ENCODE measurements at regions not wholly inside any gene's neighbourhood (a gene's known extent, or its start where the extent isn't known, plus 50 kb on each side); places are given as distances from the start of the nearest gene placed in this dataset.

- TF ChIP-seq SIN3A (IDR thresholded peaks at IDR 0.05; ENCODE audit: borderline replicate concordance, insufficient read depth, low read length) (no peak), REST (IDR thresholded peaks at IDR 0.05; ENCODE audit: insufficient read depth in 1 of 2, low read depth in 2 of 2, low read length in 2 of 2) (no peak), TAF1 (IDR thresholded peaks at IDR 0.05; ENCODE audit: borderline replicate concordance, insufficient read depth, low read length) (no peak), FOXP2 (optimal IDR thresholded peaks at IDR 0.05; ENCODE audit: borderline replicate concordance, extremely low read depth, extremely low read length, insufficient read depth) (no peak), POLR2AphosphoS5 (IDR thresholded peaks at IDR 0.05; ENCODE audit: low read depth, low read length) (no peak)
These were observed 169.0 kb downstream of the NRIP1 start for GRCh38 chr21:14895792-14896191.

- TF ChIP-seq FOXP2 (optimal IDR thresholded peaks at IDR 0.05; ENCODE audit: borderline replicate concordance, extremely low read depth, extremely low read length, insufficient read depth) = no peak
- no peak for TF ChIP-seq REST (IDR thresholded peaks at IDR 0.05; ENCODE audit: insufficient read depth in 1 of 2, low read depth in 2 of 2, low read length in 2 of 2)
- TF ChIP-seq TAF1 (IDR thresholded peaks at IDR 0.05; ENCODE audit: borderline replicate concordance, insufficient read depth, low read length) = no peak
- TF ChIP-seq SIN3A (IDR thresholded peaks at IDR 0.05; ENCODE audit: borderline replicate concordance, insufficient read depth, low read length) = no peak
- no peak for TF ChIP-seq POLR2AphosphoS5 (IDR thresholded peaks at IDR 0.05; ENCODE audit: low read depth, low read length)
These were observed 174.7 kb downstream of the NRIP1 start for GRCh38 chr21:14890141-14890540.

- TF ChIP-seq FOXP2 (optimal IDR thresholded peaks at IDR 0.05; ENCODE audit: borderline replicate concordance, extremely low read depth, extremely low read length, insufficient read depth) (no peak), TAF1 (IDR thresholded peaks at IDR 0.05; ENCODE audit: borderline replicate concordance, insufficient read depth, low read length) (no peak), POLR2AphosphoS5 (IDR thresholded peaks at IDR 0.05; ENCODE audit: low read depth, low read length) (no peak), REST (IDR thresholded peaks at IDR 0.05; ENCODE audit: insufficient read depth in 1 of 2, low read depth in 2 of 2, low read length in 2 of 2) (no peak), SIN3A (IDR thresholded peaks at IDR 0.05; ENCODE audit: borderline replicate concordance, insufficient read depth, low read length) (no peak)
These were observed 175.6 kb downstream of the NRIP1 start for GRCh38 chr21:14889080-14889810.

GRCh38 chr21:14888202-14888601, 176.6 kb downstream of the NRIP1 start:
- TF ChIP-seq REST (IDR thresholded peaks at IDR 0.05; ENCODE audit: insufficient read depth in 1 of 2, low read depth in 2 of 2, low read length in 2 of 2) (no peak), POLR2AphosphoS5 (IDR thresholded peaks at IDR 0.05; ENCODE audit: low read depth, low read length) (no peak), SIN3A (IDR thresholded peaks at IDR 0.05; ENCODE audit: borderline replicate concordance, insufficient read depth, low read length) (no peak)

GRCh38 chr21:14886001-14886400, 178.8 kb downstream of the NRIP1 start:
- TF ChIP-seq TAF1 (IDR thresholded peaks at IDR 0.05; ENCODE audit: borderline replicate concordance, insufficient read depth, low read length) = no peak
- no peak for TF ChIP-seq REST (IDR thresholded peaks at IDR 0.05; ENCODE audit: insufficient read depth in 1 of 2, low read depth in 2 of 2, low read length in 2 of 2)
- no peak for TF ChIP-seq SIN3A (IDR thresholded peaks at IDR 0.05; ENCODE audit: borderline replicate concordance, insufficient read depth, low read length)
- TF ChIP-seq POLR2AphosphoS5 (IDR thresholded peaks at IDR 0.05; ENCODE audit: low read depth, low read length) = no peak
- no peak for TF ChIP-seq FOXP2 (optimal IDR thresholded peaks at IDR 0.05; ENCODE audit: borderline replicate concordance, extremely low read depth, extremely low read length, insufficient read depth)

Measured in PFSK-1 (cell line).